ENCODE measurements at regions not wholly inside any gene's neighbourhood (a gene's known extent, or its start where the extent isn't known, plus 50 kb on each side); places are given as distances from the start of the nearest gene placed in this dataset.

- H3K79me2 ChIP-seq = no peaks in the 10 kb centered on the region
- H3K36me3 ChIP-seq (replicated peaks; ENCODE audit: insufficient read depth, low read depth) = no peaks in the 10 kb centered on the region
- H3K4me2 ChIP-seq = no peak overlapping the region
- H4K20me1 ChIP-seq (ENCODE audit: insufficient read depth, poor library complexity, severe bottlenecking) = no peaks in the 10 kb centered on the region
- no peak for TF ChIP-seq CTCF (IDR thresholded peaks at IDR 0.05; ENCODE audit: poor library complexity)
- TF ChIP-seq EZH2 (IDR thresholded peaks at IDR 0.05; ENCODE audit: borderline replicate concordance) = no peak
- no peak for TF ChIP-seq EZH2phosphoT487 (IDR thresholded peaks at IDR 0.05; ENCODE audit: low read depth, severe bottlenecking, unreplicated experiment)
- H3K27me3 ChIP-seq = no peaks in the 10 kb centered on the region
- no peak overlapping the region for H3K27ac ChIP-seq
- no peaks in the 10 kb centered on the region for H3K4me1 ChIP-seq (ENCODE audit: insufficient read depth)
- no peaks in the 10 kb centered on the region for H3K9me3 ChIP-seq (ENCODE audit: low read depth)
- no peak overlapping the region for H2AFZ ChIP-seq
- 55% methylated on average over 1 of the region's 1 CpG for WGBS (ENCODE audit: low lambda C conversion rate, missing lambda C conversion rate)
- H3K4me3 ChIP-seq = no peak overlapping the region
- DNase-seq (ENCODE audit: low spot score) = no peak
- H3K9me2 ChIP-seq (replicated peaks; ENCODE audit: insufficient read depth) = no peaks in the 10 kb centered on the region
These were observed 311.0 kb downstream of the GRIN2B start for GRCh38 chr12:13670285-13670866.

GRCh38 chr12:13668880-13669279 lies 312.5 kb downstream of the GRIN2B start:
- no peak overlapping the region for H3K4me2 ChIP-seq
- H3K4me1 ChIP-seq (ENCODE audit: insufficient read depth) = no peaks in the 10 kb centered on the region
- no peak overlapping the region for H2AFZ ChIP-seq
- no peak for DNase-seq (ENCODE audit: low spot score)
- no peaks in the 10 kb centered on the region for H3K9me3 ChIP-seq (ENCODE audit: low read depth)
- H4K20me1 ChIP-seq (ENCODE audit: insufficient read depth, poor library complexity, severe bottlenecking) = no peaks in the 10 kb centered on the region
- WGBS (ENCODE audit: low lambda C conversion rate, missing lambda C conversion rate) = 73% methylated on average over 2 of the region's 3 CpGs
- no peaks in the 10 kb centered on the region for H3K9me2 ChIP-seq (replicated peaks; ENCODE audit: insufficient read depth)
- TF ChIP-seq EZH2phosphoT487 (IDR thresholded peaks at IDR 0.05; ENCODE audit: low read depth, severe bottlenecking, unreplicated experiment) (no peak), EZH2 (IDR thresholded peaks at IDR 0.05; ENCODE audit: borderline replicate concordance) (no peak), CTCF (IDR thresholded peaks at IDR 0.05; ENCODE audit: poor library complexity) (no peak)
- peaks cover 3% of the 10 kb centered on the region for H3K27me3 ChIP-seq
- no peak overlapping the region for H3K4me3 ChIP-seq
- no peaks in the 10 kb centered on the region for H3K36me3 ChIP-seq (replicated peaks; ENCODE audit: insufficient read depth, low read depth)
- H3K27ac ChIP-seq = no peak overlapping the region
- H3K79me2 ChIP-seq = no peaks in the 10 kb centered on the region

GRCh38 chr12:13666806-13667205 lies 314.6 kb downstream of the GRIN2B start:
- Histone ChIP-seq H3K9me3 (ENCODE audit: low read depth) (no peaks in the 10 kb centered on the region), H3K27me3 (peaks cover 3% of the 10 kb centered on the region), H4K20me1 (ENCODE audit: insufficient read depth, poor library complexity, severe bottlenecking) (no peaks in the 10 kb centered on the region), H2AFZ (no peak overlapping the region), H3K27ac (no peak overlapping the region), H3K36me3 (replicated peaks; ENCODE audit: insufficient read depth, low read depth) (no peaks in the 10 kb centered on the region), H3K4me1 (ENCODE audit: insufficient read depth) (no peaks in the 10 kb centered on the region), H3K4me3 (no peak overlapping the region), H3K9me2 (replicated peaks; ENCODE audit: insufficient read depth) (no peaks in the 10 kb centered on the region), H3K4me2 (no peak overlapping the region), H3K79me2 (no peaks in the 10 kb centered on the region)
- WGBS (ENCODE audit: low lambda C conversion rate, missing lambda C conversion rate) = 54% methylated on average over 2 of the region's 2 CpGs
- TF ChIP-seq EZH2 (IDR thresholded peaks at IDR 0.05; ENCODE audit: borderline replicate concordance) (no peak), CTCF (IDR thresholded peaks at IDR 0.05; ENCODE audit: poor library complexity) (peak; percentile 12)
- peak; percentile 13 for DNase-seq (ENCODE audit: low spot score)
